Small intestine (tissue), 7 donors: ENCODE measurements at regions not wholly inside any gene's neighbourhood (a gene's known extent, or its start where the extent isn't known, plus 50 kb on each side); places are given as distances from the start of the nearest gene placed in this dataset.
"Not testable (repeated sequence)": the region's sequence is repeated elsewhere in the genome, so short reads cannot be mapped to it uniquely, and the experiment has no call there.

Experiments used
- DNase-seq, 2 donors: peaks; one replicate each; pipeline versions ENCODE4 v3.0.0 to v3.0.0-alpha.2; 2013
- FAIRE-seq: peaks from 2 replicates; lab custom pipeline; 2012; peaks lifted over from hg19 to GRCh38; lab: Jason Lieb, UNC
- H3K27ac ChIP-seq, 3 donors: one replicate each; pipeline ENCODE4 v1.5.1; 2013; ENCODE audit warnings: low read length in 2 of 3, mild to moderate bottlenecking in 2 of 3, control low read depth in 1 of 3, inconsistent platforms in 1 of 3, low read depth in 1 of 3, moderate library complexity in 1 of 3
- H3K27me3 ChIP-seq, 3 donors: one replicate each; pipeline ENCODE4 v1.6.1; 2013; ENCODE audit warnings: low read length in 3 of 3, inconsistent platforms in 1 of 3; ENCODE audit not compliant: control insufficient read depth in 3 of 3, insufficient read depth in 3 of 3
- H3K36me3 ChIP-seq, 3 donors: one replicate each; pipeline ENCODE4 v1.6.1; 2013; ENCODE audit warnings: low read length in 3 of 3, inconsistent platforms in 1 of 3, low read depth in 1 of 3, mild to moderate bottlenecking in 1 of 3, moderate library complexity in 1 of 3; ENCODE audit not compliant: control insufficient read depth in 3 of 3, insufficient read depth in 2 of 3
- H3K4me1 ChIP-seq, 3 donors: one replicate each; pipeline ENCODE4 v1.6.1; 2013; ENCODE audit warnings: low read length in 2 of 3, inconsistent platforms in 1 of 3, low read depth in 1 of 3, mild to moderate bottlenecking in 1 of 3, moderate library complexity in 1 of 3; ENCODE audit not compliant: control insufficient read depth in 3 of 3, insufficient read depth in 2 of 3
- H3K4me3 ChIP-seq, 3 donors: one replicate each; pipeline ENCODE4 v1.5.1; 2013; ENCODE audit warnings: low read length in 3 of 3, control low read depth in 1 of 3, inconsistent platforms in 1 of 3, low read depth in 1 of 3, mild to moderate bottlenecking in 1 of 3, moderate library complexity in 1 of 3
- H3K9me3 ChIP-seq, 2 donors: one replicate each; pipeline ENCODE4 v1.6.1; 2013; ENCODE audit warnings: low read depth in 1 of 2, low read length in 1 of 2; ENCODE audit not compliant: control insufficient read depth in 2 of 2, insufficient read depth in 1 of 2
- WGBS, 3 donors: extraction: QIAGEN DNeasy Blood & Tissue Kit; methylation state at CpG; one replicate each; pipeline ENCODE4 v1.1.7; 2013; 5-methylcytosine and 5-hydroxymethylcytosine counted together
- donor health status: healthy with polysubstance abuse.
- donor health status: control.
- donor health status: control.
- donor health status: Bipolar disorder and iron deficiency.
- donor health status: healthy.

DNA sequence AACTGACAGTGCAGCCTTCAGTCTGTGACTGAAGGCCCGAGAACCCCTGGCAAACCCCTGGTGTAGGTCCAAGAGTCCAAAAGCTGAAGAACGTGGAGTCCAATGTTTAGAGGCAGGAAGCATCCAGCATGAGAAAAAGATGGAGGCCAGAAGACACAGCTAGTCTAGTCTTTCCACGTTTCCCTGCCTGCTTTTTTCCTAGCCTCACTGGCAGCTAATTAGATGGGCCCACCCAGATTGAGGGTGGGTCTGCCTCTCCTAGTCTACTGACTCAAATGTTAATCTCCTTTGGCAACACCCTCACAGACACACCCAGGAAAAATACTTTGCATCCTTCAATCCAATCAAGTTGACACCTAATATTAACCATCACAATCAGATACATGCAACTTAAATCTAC lies 87.8 kb downstream of the TENT5D start:
- not testable (repeated sequence) for H3K36me3 ChIP-seq, H3K27me3 ChIP-seq, H3K9me3 ChIP-seq, FAIRE-seq, H3K4me3 ChIP-seq, H3K27ac ChIP-seq, H3K4me1 ChIP-seq, DNase-seq
- 48 to 86% (median 61%) methylated on average over 3 of the region's 3 CpGs for WGBS, 3 donors

DNA sequence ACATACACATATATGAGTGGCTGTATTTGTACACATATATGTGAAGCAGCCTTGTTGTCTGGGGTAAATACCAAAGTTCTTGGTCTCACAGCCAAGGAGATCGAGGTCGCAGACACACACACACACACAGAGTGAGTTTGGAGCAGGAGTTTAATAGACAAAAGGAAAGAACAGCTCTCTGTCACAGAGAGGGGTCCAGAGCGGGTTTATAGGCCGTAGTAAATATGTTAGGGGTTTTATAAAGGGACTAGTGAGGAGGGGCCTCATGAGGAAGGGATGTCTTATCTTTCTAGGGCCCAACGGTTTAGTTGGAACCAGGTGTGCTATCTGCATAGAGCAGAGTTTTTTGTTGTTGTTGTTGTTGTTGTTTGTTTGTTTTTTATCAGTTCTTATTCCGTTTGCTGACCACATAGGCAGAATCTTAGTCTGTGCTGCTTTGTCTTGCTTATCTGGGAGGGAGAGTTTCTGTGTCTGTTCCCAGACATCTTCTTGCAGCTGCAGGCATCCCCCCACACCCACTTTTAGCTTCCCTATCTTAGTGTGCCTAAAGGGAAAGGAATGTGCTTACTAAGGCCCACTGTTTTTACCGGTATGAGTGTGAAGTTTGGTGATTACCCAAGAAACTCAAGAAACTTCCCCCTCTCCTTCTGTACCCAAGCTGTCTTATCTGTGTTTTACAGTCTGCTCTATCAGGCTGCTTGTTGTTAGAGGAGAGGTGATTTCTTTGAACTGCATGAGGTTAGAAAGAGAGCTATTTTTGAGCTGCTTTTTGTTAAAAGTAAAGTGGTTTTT lies 91.9 kb downstream of the TENT5D start:
- Histone ChIP-seq H3K27ac (no peak overlapping the region), H3K4me3 (no peak overlapping the region), H3K4me1 (no peaks in the 10 kb centered on the region), H3K36me3 (no peaks in the 10 kb centered on the region), H3K27me3 (no peaks in the 10 kb centered on the region), H3K9me3 (no peaks in the 10 kb centered on the region)
- peak in 1 of 2 donors; percentile 36 for DNase-seq
- no peak for FAIRE-seq
- 36 to 44% (median 42%) methylated on average over 7 of the region's 7 CpGs for WGBS, 3 donors

DNA sequence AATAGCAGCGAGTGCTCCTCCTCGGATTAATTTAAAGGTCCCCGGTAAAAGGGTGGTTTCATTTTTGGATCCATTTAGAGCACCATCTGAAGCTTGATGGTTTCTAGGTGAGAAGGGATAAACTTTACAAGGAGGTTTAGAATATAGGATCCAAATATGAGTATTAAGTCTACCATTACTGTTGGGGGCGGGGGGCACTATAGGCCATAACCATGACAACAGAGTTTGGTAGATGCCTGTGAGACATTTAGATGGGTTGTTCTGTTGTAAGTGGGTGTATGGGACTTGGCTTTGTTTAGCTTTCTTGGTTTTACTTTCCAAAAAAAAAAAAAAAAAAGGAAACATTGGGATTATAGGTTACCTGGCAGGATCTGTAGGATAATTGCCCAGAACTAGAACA lies 92.7 kb downstream of the TENT5D start:
- FAIRE-seq = no peak

DNA sequence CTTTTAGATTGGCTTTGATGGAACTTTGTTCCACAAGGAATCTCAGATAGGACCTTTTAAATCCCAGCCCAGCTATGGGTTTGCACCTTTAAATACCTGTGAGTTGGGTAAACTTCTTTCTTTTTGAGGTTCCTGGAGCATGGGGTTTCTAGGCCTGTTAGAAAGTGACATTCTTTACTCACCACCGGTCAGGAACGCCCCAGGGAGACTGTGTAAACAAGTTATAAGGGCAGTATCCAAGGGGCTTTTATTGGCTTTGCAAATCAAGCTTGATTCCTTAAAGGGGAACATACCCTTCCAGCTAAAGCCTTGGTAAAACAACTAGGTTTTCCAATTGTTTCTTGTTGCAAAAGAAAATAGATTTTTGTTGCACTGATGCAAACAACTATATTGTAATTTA lies 93.4 kb downstream of the TENT5D start:
- Histone ChIP-seq H3K27ac (no peak overlapping the region), H3K9me3 (no peaks in the 10 kb centered on the region), H3K27me3 (no peaks in the 10 kb centered on the region), H3K36me3 (no peaks in the 10 kb centered on the region), H3K4me1 (no peaks in the 10 kb centered on the region), H3K4me3 (no peak overlapping the region)
- FAIRE-seq (no peak), DNase-seq (peak in 1 of 2 donors; percentile 1)
- whole genome bisulfite sequencing, 3 donors = 0 to 10% (median 9%) methylated on average over 2 of the region's 2 CpGs

More for the DNA sequence above, 92.7 kb downstream of the TENT5D start:
- no peak overlapping the region for H3K27ac ChIP-seq
- H3K4me3 ChIP-seq = no peak overlapping the region
- no peaks in the 10 kb centered on the region for H3K27me3 ChIP-seq
- no peaks in the 10 kb centered on the region for H3K9me3 ChIP-seq
- H3K4me1 ChIP-seq = no peaks in the 10 kb centered on the region
- H3K36me3 ChIP-seq = no peaks in the 10 kb centered on the region
- WGBS, 3 donors = 53 to 55% (median 55%) methylated on average over 4 of the region's 4 CpGs
- DNase-seq = no peak

DNA sequence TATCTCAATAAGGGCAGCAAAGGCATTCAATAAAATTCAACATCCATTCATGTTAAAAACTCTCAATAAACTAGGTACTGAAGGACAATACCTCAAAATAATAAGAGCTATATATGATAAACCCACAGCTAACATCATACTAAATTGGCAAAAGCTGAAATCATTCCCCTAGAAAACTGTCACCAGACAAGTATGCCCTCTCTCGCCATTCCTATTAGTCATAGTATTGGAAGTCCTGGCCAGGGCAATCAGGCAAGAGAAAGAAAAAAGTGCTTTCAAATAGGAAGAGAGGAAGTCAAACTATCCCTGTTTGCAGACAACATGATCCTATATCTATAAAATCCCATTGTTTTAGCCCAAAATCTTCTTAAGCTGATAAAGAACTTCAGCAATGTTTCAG lies 116.8 kb downstream of the TENT5D start:
- H3K9me3 ChIP-seq = no peaks in the 10 kb centered on the region
- WGBS, 3 donors = 0 to 86% (median 5%) methylated on average over 1 of the region's 1 CpG
- H3K36me3 ChIP-seq = no peaks in the 10 kb centered on the region
- FAIRE-seq = no peak
- no peaks in the 10 kb centered on the region for H3K27me3 ChIP-seq
- no peak for DNase-seq
- no peak overlapping the region for H3K27ac ChIP-seq
- no peaks in the 10 kb centered on the region for H3K4me1 ChIP-seq
- no peak overlapping the region for H3K4me3 ChIP-seq

DNA sequence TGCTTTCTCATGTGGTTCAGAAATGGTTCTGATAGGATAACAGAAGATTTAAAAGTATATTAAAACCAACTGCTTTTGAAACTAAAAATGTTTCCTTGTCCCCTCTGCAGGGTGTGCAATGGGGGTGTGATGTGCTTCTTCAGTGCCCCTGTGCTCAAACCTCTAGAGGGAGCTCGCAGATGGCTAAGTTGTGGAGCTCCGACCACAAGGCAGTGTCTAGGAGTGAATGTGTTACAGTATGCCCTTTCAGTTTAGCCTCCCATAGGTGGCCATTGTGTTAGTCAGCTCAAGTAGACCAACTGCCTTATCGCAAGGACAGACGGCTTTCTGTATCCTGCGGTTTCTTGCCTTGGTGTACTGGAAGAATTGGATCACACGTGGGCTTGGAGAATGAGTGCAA lies 130.5 kb downstream of the TENT5D start:
- H3K4me3 ChIP-seq = no peak overlapping the region
- FAIRE-seq (no peak), DNase-seq (peak in 1 of 2 donors; percentile 1)
- no peaks in the 10 kb centered on the region for H3K36me3 ChIP-seq
- H3K27me3 ChIP-seq = no peaks in the 10 kb centered on the region
- no peaks in the 10 kb centered on the region for H3K4me1 ChIP-seq
- H3K9me3 ChIP-seq = no peaks in the 10 kb centered on the region
- H3K27ac ChIP-seq = no peak overlapping the region
- WGBS, 3 donors = 66 to 72% (median 69%) methylated on average over 5 to 6 of the region's 6 CpGs

DNA sequence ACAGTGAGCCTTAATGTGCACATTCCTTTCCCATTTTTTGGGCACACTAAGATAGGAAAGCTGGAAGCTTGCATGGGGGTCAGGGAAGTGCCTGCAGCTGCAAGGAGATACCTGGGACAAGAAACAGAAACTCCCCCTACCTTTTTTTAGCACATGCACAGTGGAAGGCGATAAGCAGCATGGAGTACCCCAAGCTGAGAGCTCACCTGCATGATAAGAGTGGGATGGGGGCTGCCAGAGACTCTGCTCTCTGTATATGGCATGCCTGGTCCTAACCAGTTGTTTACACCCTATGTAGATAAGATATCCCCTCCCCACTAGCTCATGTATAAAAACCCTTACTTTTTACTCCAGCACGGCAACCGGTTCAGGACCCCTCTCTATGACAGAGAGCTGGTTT lies 135.9 kb downstream of the TENT5D start:
- Histone ChIP-seq H3K27ac (no peak overlapping the region), H3K36me3 (no peaks in the 10 kb centered on the region), H3K9me3 (no peaks in the 10 kb centered on the region), H3K27me3 (no peaks in the 10 kb centered on the region), H3K4me3 (no peak overlapping the region), H3K4me1 (no peaks in the 10 kb centered on the region)
- FAIRE-seq (no peak), DNase-seq (no peak)
- 60 to 72% (median 68%) methylated on average over 2 to 3 of the region's 3 CpGs for WGBS, 3 donors

DNA sequence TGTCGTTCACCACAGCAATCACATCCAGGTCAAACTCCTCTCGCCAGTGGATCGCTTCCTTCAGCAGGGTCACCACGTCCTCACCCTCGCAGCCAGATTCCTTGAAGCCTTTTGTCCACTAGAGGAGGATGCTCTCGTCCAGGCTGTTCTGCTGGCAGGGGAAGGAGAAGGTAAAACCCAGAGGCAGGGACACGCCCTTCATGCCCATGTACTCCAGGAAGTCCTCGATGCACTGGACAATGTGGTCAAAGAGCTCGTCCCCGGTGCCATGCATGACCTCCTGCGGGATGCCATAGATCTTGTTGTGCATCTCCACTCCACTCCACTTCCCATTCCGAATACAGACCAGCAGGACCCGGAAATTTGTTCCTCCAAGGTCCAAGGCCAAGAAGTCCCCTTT lies 152.4 kb downstream of the TENT5D start:
- DNase-seq (no peak), FAIRE-seq (no peak)
- Histone ChIP-seq H3K27ac (no peak overlapping the region), H3K36me3 (no peaks in the 10 kb centered on the region), H3K4me3 (no peak overlapping the region), H3K9me3 (no peaks in the 10 kb centered on the region), H3K4me1 (peaks cover 0 to 5% (median 0%) of the 10 kb centered on the region in 3 donors), H3K27me3 (no peaks in the 10 kb centered on the region)
- 83 to 90% (median 87%) methylated on average over 12 to 13 of the region's 13 CpGs for WGBS, 3 donors

DNA sequence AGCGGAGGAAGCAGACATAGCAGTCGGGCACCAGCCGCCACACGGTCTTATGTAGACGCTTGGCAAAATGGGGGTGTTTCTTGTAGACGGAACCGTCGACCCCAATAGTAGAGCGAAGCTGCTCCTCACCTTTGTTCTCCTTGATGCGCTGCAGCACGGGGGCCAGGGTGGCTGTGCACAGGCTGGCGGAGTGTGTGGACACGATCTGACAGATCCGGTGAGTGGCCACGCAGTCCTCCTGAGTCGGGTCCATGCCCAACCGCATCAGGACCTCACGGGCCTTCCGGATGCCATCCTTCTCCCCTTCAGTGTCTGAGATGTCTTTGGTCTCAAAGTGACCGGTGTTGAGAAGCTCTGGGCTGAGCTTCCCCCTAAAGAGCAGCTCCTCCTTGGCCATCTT lies 153.0 kb downstream of the TENT5D start:
- Histone ChIP-seq H3K9me3 (no peaks in the 10 kb centered on the region), H3K36me3 (no peaks in the 10 kb centered on the region), H3K4me3 (no peak overlapping the region), H3K27ac (no peak overlapping the region), H3K4me1 (peaks cover 0 to 5% (median 0%) of the 10 kb centered on the region in 3 donors), H3K27me3 (no peaks in the 10 kb centered on the region)
- WGBS, 3 donors = 94 to 98% (median 97%) methylated on average over 20 of the region's 20 CpGs
- DNase-seq (no peak), FAIRE-seq (no peak)
